ENCODE measurements at regions not wholly inside any gene's neighbourhood (a gene's known extent, or its start where the extent isn't known, plus 50 kb on each side); places are given as distances from the start of the nearest gene placed in this dataset.
"Not testable (repeated sequence)": the region's sequence is repeated elsewhere in the genome, so short reads cannot be mapped to it uniquely, and the experiment has no call there.

DNA sequence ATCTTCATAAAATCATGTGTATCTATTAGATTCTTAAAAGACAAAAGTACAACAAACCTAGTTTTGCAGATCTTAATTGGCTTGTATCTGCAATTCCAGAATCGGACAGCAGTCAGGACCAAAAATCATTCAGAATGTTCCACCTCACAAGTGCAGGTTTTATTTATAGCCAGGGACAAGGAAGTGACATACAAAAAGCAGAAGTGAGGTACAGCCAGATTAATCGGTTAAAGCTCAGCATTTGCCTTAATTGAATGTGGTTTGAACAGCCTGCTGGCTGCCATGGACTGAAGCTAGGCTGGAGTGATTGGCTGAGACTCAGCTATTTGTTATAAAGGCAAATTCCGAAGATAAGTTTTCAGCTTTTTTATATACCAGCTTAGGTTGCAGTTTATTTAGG, 932.6 kb downstream of the C4orf33 start:
- H3K27me3 Mint-ChIP-seq (ENCODE audit: unreplicated experiment), result no peaks in the 10 kb centered on the region

DNA sequence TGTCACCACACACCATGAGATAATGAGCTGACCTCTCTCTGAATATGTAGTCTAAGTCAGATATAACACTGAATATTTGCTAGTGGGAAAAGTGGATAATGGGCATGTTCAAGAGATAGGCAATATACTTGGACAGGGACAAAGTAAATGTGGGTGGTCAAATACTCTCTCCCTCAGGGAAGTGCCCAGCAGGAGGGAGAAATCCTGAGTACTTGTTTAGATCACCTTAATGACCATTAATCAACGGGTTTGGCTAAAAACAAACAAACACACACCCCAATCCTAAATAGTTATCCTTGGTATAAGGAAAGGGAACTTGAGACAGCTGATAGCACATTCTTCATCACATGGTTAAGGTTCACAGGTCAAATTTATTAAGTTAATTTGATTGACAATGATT, 933.5 kb downstream of the C4orf33 start:
- Mint-ChIP-seq H3K4me3 (ENCODE audit: unreplicated experiment) (no peak overlapping the region), H3K36me3 (ENCODE audit: unreplicated experiment) (no peaks in the 10 kb centered on the region), H3K9me3 (ENCODE audit: unreplicated experiment) (no peaks in the 10 kb centered on the region), H3K27me3 (ENCODE audit: unreplicated experiment) (no peaks in the 10 kb centered on the region), H3K4me1 (ENCODE audit: low read depth, unreplicated experiment) (no peaks in the 10 kb centered on the region), H3K27ac (ENCODE audit: unreplicated experiment) (no peak overlapping the region)
- TF ChIP-seq, protein P1, sequence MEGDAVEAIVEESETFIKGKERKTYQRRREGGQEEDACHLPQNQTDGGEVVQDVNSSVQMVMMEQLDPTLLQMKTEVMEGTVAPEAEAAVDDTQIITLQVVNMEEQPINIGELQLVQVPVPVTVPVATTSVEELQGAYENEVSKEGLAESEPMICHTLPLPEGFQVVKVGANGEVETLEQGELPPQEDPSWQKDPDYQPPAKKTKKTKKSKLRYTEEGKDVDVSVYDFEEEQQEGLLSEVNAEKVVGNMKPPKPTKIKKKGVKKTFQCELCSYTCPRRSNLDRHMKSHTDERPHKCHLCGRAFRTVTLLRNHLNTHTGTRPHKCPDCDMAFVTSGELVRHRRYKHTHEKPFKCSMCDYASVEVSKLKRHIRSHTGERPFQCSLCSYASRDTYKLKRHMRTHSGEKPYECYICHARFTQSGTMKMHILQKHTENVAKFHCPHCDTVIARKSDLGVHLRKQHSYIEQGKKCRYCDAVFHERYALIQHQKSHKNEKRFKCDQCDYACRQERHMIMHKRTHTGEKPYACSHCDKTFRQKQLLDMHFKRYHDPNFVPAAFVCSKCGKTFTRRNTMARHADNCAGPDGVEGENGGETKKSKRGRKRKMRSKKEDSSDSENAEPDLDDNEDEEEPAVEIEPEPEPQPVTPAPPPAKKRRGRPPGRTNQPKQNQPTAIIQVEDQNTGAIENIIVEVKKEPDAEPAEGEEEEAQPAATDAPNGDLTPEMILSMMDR (IDR thresholded peaks at IDR 0.05; ENCODE audit: partially characterized antibody, unreplicated experiment), result no peak
- DNase-seq, result no peak

More for the DNA sequence above, 932.6 kb downstream of the C4orf33 start:
- H3K9me3 Mint-ChIP-seq (ENCODE audit: unreplicated experiment), result no peaks in the 10 kb centered on the region
- H3K4me1 Mint-ChIP-seq (ENCODE audit: low read depth, unreplicated experiment), result no peaks in the 10 kb centered on the region
- no peak for DNase-seq
- TF ChIP-seq, protein P1 (IDR thresholded peaks at IDR 0.05; ENCODE audit: partially characterized antibody, unreplicated experiment), result no peak
- no peaks in the 10 kb centered on the region for H3K36me3 Mint-ChIP-seq (ENCODE audit: unreplicated experiment)
- no peak overlapping the region for H3K4me3 Mint-ChIP-seq (ENCODE audit: unreplicated experiment)
- H3K27ac Mint-ChIP-seq (ENCODE audit: unreplicated experiment), result no peak overlapping the region

DNA sequence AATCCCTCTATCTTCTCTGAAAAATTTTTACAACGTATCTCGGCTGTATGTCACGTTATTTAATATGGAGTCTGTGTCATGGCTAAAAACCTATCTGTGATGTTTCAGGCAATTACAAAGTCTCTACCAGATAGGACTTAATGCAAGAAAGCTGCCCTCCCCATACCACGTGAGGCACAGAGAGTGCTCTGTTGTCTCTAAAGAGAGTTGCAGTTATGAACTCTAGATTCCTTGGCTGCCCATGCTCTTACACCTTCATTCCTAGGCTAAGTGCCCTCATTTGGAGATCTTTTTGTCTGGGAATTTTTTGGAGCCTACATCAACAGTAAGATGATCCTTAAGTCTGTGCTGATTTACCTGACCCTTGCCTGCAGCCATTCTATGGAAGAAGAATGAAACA, 935.9 kb downstream of the C4orf33 start:
- Mint-ChIP-seq H3K9me3 (ENCODE audit: unreplicated experiment) (no peaks in the 10 kb centered on the region), H3K27ac (ENCODE audit: unreplicated experiment) (no peak overlapping the region), H3K4me1 (ENCODE audit: low read depth, unreplicated experiment) (no peaks in the 10 kb centered on the region), H3K36me3 (ENCODE audit: unreplicated experiment) (no peaks in the 10 kb centered on the region), H3K27me3 (ENCODE audit: unreplicated experiment) (no peaks in the 10 kb centered on the region), H3K4me3 (ENCODE audit: unreplicated experiment) (no peak overlapping the region)
- DNase-seq, result no peak
- TF ChIP-seq, protein P1 (IDR thresholded peaks at IDR 0.05; ENCODE audit: partially characterized antibody, unreplicated experiment), result no peak

DNA sequence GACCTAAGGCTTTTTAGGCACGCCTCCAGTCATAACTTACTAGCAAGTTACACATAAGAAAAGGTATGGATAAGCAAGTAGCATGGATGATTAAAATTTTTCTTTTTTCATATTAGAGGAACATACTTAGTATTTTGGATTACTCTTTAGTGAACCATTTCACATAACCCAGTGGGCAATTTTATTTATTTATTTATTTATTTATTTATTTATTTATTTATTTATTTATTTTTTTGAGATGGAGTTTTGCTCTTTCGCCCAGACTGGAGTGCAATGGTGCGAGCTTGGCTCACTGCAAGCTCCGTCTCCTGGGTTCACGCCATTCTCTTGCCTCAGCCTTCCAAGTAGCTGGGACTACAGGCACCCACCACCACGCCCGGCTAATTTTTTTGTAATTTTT, 937.7 kb downstream of the C4orf33 start:
- DNase-seq; H3K27me3 Mint-ChIP-seq (ENCODE audit: unreplicated experiment); H3K4me3 Mint-ChIP-seq (ENCODE audit: unreplicated experiment); H3K4me1 Mint-ChIP-seq (ENCODE audit: low read depth, unreplicated experiment); H3K27ac Mint-ChIP-seq (ENCODE audit: unreplicated experiment); H3K9me3 Mint-ChIP-seq (ENCODE audit: unreplicated experiment); H3K36me3 Mint-ChIP-seq (ENCODE audit: unreplicated experiment): not testable (repeated sequence)

DNA sequence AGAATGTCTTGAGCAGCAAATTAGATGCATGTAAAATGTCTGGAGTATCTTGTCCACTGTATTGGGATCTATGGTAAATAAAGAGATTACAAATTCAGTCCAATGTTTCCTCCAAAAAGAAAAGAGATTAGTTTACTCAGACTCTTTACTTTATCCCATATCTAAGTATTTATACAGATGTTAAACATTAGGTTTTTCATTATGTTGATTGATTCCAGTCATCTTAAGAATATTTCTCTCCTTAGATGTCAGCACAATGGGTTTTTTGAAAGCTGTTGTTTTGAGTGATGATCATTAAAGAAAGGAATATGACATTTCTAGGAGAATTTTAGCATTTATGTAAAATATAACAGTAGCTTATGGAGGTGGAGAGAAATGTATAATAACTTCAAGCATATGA, 938.9 kb downstream of the C4orf33 start:
- TF ChIP-seq, protein P1 (IDR thresholded peaks at IDR 0.05; ENCODE audit: partially characterized antibody, unreplicated experiment), result no peak
- Mint-ChIP-seq H3K27ac (ENCODE audit: unreplicated experiment) (no peak overlapping the region), H3K4me3 (ENCODE audit: unreplicated experiment) (no peak overlapping the region), H3K4me1 (ENCODE audit: low read depth, unreplicated experiment) (no peaks in the 10 kb centered on the region), H3K36me3 (ENCODE audit: unreplicated experiment) (no peaks in the 10 kb centered on the region), H3K9me3 (ENCODE audit: unreplicated experiment) (no peaks in the 10 kb centered on the region), H3K27me3 (ENCODE audit: unreplicated experiment) (no peaks in the 10 kb centered on the region)
- no peak for DNase-seq

DNA sequence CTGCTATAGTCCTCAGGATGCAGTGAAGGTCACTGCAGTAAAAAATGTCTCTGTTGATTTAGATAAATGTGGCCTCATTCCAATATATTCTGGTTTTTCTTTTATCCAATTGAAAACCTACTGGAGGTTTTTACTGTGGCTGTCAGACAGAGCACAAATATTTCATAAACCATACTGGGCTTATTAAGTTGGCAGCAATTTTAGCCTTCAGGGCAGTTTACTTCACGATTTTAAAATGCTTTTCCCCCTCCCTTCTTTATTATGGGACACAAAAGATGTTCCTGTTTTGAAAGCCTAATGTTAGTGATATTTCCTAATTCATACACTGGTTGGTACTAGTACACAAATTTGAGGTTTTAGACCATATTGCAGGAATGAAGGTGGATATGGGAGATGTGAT, 939.4 kb downstream of the C4orf33 start:
- TF ChIP-seq, protein P1 (IDR thresholded peaks at IDR 0.05; ENCODE audit: partially characterized antibody, unreplicated experiment), result no peak
- H3K4me3 Mint-ChIP-seq (ENCODE audit: unreplicated experiment), result no peak overlapping the region
- H3K9me3 Mint-ChIP-seq (ENCODE audit: unreplicated experiment), result no peaks in the 10 kb centered on the region
- no peaks in the 10 kb centered on the region for H3K27me3 Mint-ChIP-seq (ENCODE audit: unreplicated experiment)
- H3K27ac Mint-ChIP-seq (ENCODE audit: unreplicated experiment), result no peak overlapping the region
- DNase-seq, result no peak
- no peaks in the 10 kb centered on the region for H3K36me3 Mint-ChIP-seq (ENCODE audit: unreplicated experiment)
- H3K4me1 Mint-ChIP-seq (ENCODE audit: low read depth, unreplicated experiment), result no peaks in the 10 kb centered on the region

DNA sequence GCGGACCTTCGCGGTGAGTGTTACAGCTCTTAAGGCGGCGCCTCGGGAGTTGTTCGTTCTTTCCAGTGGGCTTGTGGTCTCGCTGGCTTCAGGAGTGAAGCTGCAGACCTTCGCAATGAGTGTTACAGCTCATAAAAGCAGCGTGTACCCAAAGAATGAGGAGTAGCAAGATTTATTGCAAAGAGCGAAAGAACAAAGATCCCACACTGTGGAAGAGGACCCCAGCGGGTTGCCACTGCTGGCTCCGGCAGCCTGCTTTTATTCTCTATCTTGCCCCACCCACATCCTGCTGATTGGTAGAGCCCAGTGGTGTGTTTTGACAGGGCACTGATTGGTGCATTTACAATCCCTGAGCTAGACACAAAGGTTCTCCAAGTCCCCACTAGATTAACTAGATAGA, 941.9 kb downstream of the C4orf33 start:
- H3K4me1 Mint-ChIP-seq (ENCODE audit: low read depth, unreplicated experiment); H3K27ac Mint-ChIP-seq (ENCODE audit: unreplicated experiment); H3K4me3 Mint-ChIP-seq (ENCODE audit: unreplicated experiment); DNase-seq; H3K27me3 Mint-ChIP-seq (ENCODE audit: unreplicated experiment); H3K9me3 Mint-ChIP-seq (ENCODE audit: unreplicated experiment); H3K36me3 Mint-ChIP-seq (ENCODE audit: unreplicated experiment): not testable (repeated sequence)

DNA sequence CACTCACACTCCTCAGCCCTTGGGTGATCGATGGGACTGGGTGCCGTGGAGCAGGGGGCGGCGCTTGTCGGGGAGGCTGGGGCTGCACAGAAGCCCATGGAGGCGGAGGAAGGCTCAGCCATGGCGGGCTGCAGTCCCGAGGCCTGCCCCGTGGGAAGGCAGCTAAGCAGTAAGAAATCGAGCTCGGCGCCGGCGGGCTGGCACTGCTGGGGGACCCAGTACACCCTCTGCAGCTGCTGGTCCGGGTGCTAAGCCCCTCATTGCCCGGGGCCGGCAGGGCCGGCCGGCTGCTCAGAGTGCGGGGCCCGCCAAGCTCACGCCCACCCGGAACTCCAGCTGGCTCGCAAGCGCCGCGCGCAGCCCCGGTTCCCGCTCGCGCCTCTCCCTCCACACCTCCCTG, 942.6 kb downstream of the C4orf33 start:
- H3K27me3 Mint-ChIP-seq (ENCODE audit: unreplicated experiment); H3K4me3 Mint-ChIP-seq (ENCODE audit: unreplicated experiment); H3K9me3 Mint-ChIP-seq (ENCODE audit: unreplicated experiment); H3K4me1 Mint-ChIP-seq (ENCODE audit: low read depth, unreplicated experiment); H3K27ac Mint-ChIP-seq (ENCODE audit: unreplicated experiment); H3K36me3 Mint-ChIP-seq (ENCODE audit: unreplicated experiment); DNase-seq: not testable (repeated sequence)

Measured in glutamatergic neuron (in vitro differentiated cells).